B cell (primary cell): ENCODE measurements at regions not wholly inside any gene's neighbourhood (a gene's known extent, or its start where the extent isn't known, plus 50 kb on each side); places are given as distances from the start of the nearest gene placed in this dataset.

Experiments
- ATAC-seq: fragments of 200-7000 bp; cut with Tn5 transposase; one replicate; pipeline ENCODE4 v1.10.0; 2021; ENCODE audit warnings: low read depth, mild to moderate bottlenecking, moderate number of reproducible peaks, moderate library complexity
- CTCF ChIA-PET: fragments of 350-600 bp; sonication (Branson Sonifier 250); formaldehyde crosslinking; loops from one replicate; lab custom pipeline; 2021; ENCODE audit warnings: antibody characterized with exemption, inconsistent platforms; lab: Charles Lee
- POLR2A ChIA-PET: fragments of 350-600 bp; sonication (Branson Sonifier 250); formaldehyde crosslinking; loops from one replicate; lab custom pipeline; 2021; ENCODE audit warnings: antibody characterized with exemption; lab: Charles Lee
- DNase-seq: peaks from one replicate; pipeline ENCODE4 v3.0.0; 2013
- H2AFZ ChIP-seq: 2 replicates; pipeline ENCODE4 v1.6.1; 2012; ENCODE audit warnings: mild to moderate bottlenecking, low read depth, low read length; ENCODE audit not compliant: insufficient read depth, poor library complexity, severe bottlenecking
- H3K27ac ChIP-seq, 2 donors: 1 replicate in 1 of 2; 2 replicates in 1 of 2; pipeline ENCODE4 v1.5.1; 2012 to 2013; ENCODE audit warnings: low read length in 2 of 2, mild to moderate bottlenecking in 2 of 2, moderate library complexity in 1 of 2
- H3K27me3 ChIP-seq, 4 experiments: fragments of 200-600 bp in 1 of 4; sonication (generic) in 1 of 4; replicated peaks in 1 of 4; 1 replicate in 2 of 4; 2 replicates in 2 of 4; pipeline versions ENCODE4 v1.6.1 to v1.7.0; 2013 to 2016; ENCODE audit warnings: low read length in 3 of 4, mild to moderate bottlenecking in 2 of 4, mixed read lengths in 1 of 4, moderate library complexity in 1 of 4; ENCODE audit not compliant: insufficient read depth in 4 of 4, control insufficient read depth in 3 of 4; ENCODE audit errors: control extremely low read depth in 1 of 4
- H3K36me3 ChIP-seq, 2 experiments: replicated peaks in 1 of 2; 1 replicate in 1 of 2; 2 replicates in 1 of 2; pipeline versions ENCODE4 v1.6.1 to v1.7.1; 2013; ENCODE audit warnings: low read length in 1 of 2; ENCODE audit not compliant: insufficient read depth in 2 of 2, control insufficient read depth in 1 of 2; ENCODE audit errors: control extremely low read depth in 1 of 2, extremely low read depth in 1 of 2
- H3K4me1 ChIP-seq, 2 donors: fragments of 200-600 bp in 1 of 2; sonication (generic) in 1 of 2; 1 replicate in 1 of 2; 2 replicates in 1 of 2; pipeline versions ENCODE4 v1.5.1 to v1.6.1; 2013 to 2017; ENCODE audit warnings: low read length in 2 of 2; ENCODE audit not compliant: control insufficient read depth in 2 of 2, insufficient read depth in 2 of 2
- H3K4me2 ChIP-seq: replicated peaks from 2 replicates; pipeline ENCODE3; 2012; ENCODE audit warnings: mild to moderate bottlenecking, low read depth, low read length; ENCODE audit not compliant: poor library complexity, severe bottlenecking
- H3K4me3 ChIP-seq, 5 experiments: fragments of 200-600 bp in 1 of 5; sonication (generic) in 1 of 5; 1 replicate in 3 of 5; 2 replicates in 2 of 5; pipeline versions ENCODE4 v1.5.1 to v1.7.0; 2011 to 2016; ENCODE audit warnings: low read length in 4 of 5, mild to moderate bottlenecking in 4 of 5, low read depth in 2 of 5, control low read depth in 1 of 5, moderate library complexity in 1 of 5; ENCODE audit not compliant: insufficient read depth in 1 of 5; ENCODE audit errors: control extremely low read depth in 1 of 5, extremely low read depth in 1 of 5
- H3K79me2 ChIP-seq: fragments of 200-600 bp; sonication (generic); one replicate; pipeline ENCODE4 v1.6.0; 2016; ENCODE audit warnings: low read length; ENCODE audit not compliant: control insufficient read depth, insufficient read depth
- H3K9ac ChIP-seq: fragments of 200-600 bp; sonication (generic); 2 replicates; pipeline ENCODE4 v1.6.1; 2017; ENCODE audit warnings: mild to moderate bottlenecking, low read length, moderate library complexity
- H3K9me3 ChIP-seq, 3 donors: one replicate each; pipeline versions ENCODE4 v1.6.1 to v1.7.1; 2013; ENCODE audit warnings: low read length in 2 of 3; ENCODE audit not compliant: control insufficient read depth in 2 of 3, insufficient read depth in 1 of 3; ENCODE audit errors: control extremely low read depth in 1 of 3
- H4K20me1 ChIP-seq: 2 replicates; pipeline ENCODE4 v1.6.0; 2012; ENCODE audit warnings: mild to moderate bottlenecking, low read length; ENCODE audit not compliant: insufficient read depth, control insufficient read depth, poor library complexity, severe bottlenecking
- H3K27ac Mint-ChIP-seq: one replicate; pipeline ENCODE4 v1.8.0; 2021; ENCODE audit warnings: mixed read lengths
- H3K27me3 Mint-ChIP-seq: one replicate; pipeline ENCODE4 v1.8.0; 2021; ENCODE audit warnings: mixed read lengths
- H3K4me1 Mint-ChIP-seq: one replicate; pipeline ENCODE4 v1.8.0; 2021; ENCODE audit warnings: mixed read lengths
- H3K4me3 Mint-ChIP-seq: one replicate; pipeline ENCODE4 v1.8.0; 2021; ENCODE audit warnings: mixed read lengths
- H3K9me3 Mint-ChIP-seq: one replicate; pipeline ENCODE4 v1.8.0; 2022; ENCODE audit warnings: mixed read lengths; ENCODE audit not compliant: insufficient read depth
- CTCF ChIP-seq: fragments of 200-600 bp; IDR thresholded peaks from one replicate; pipeline ENCODE4 v1.8.0; 2022; ENCODE audit warnings: antibody characterized with exemption, mild to moderate bottlenecking
- EZH2 ChIP-seq: IDR thresholded peaks from 2 replicates; pipeline ENCODE4 v1.6.1; 2012; ENCODE audit warnings: borderline replicate concordance, low read depth, mild to moderate bottlenecking, moderate library complexity, low read length; ENCODE audit not compliant: insufficient read depth, poor library complexity, severe bottlenecking
- WGBS: methylation state at CpG from one replicate; pipeline ENCODE4 v1.1.5; 2013; ENCODE audit warnings: missing lambda C conversion rate; ENCODE audit not compliant: insufficient coverage; 5-methylcytosine and 5-hydroxymethylcytosine counted together
- intact Hi-C: fragments of 100-400 bp; cut with micrococcal nuclease; formaldehyde crosslinking; loops from one replicate; pipeline ENCODE4 v1.10.0; 2022

- Histone ChIP-seq H3K4me3 (no peak overlapping the region), H4K20me1 (no peaks in the 10 kb centered on the region), H3K36me3 (no peaks in the 10 kb centered on the region), H3K79me2 (no peaks in the 10 kb centered on the region), H3K27me3 (no peaks in the 10 kb centered on the region), H3K4me2 (no peak overlapping the region), H3K9ac (no peak overlapping the region), H3K4me1 (no peaks in the 10 kb centered on the region), H3K27ac (no peak overlapping the region), H3K9me3 (no peaks in the 10 kb centered on the region), H2AFZ (no peak overlapping the region)
- no peaks in the 10 kb centered on the region for H3K27me3 Mint-ChIP-seq
- ChIA-PET POLR2A (no interaction called here), CTCF (no interaction called here)
- 100% methylated on average over 1 of the region's 4 CpGs for WGBS
- H3K4me1 Mint-ChIP-seq = no peaks in the 10 kb centered on the region
- no peak for DNase-seq
- H3K9me3 Mint-ChIP-seq = no peaks in the 10 kb centered on the region
- no peak overlapping the region for H3K4me3 Mint-ChIP-seq
- intact Hi-C loops = no loop called here
- no peak overlapping the region for H3K27ac Mint-ChIP-seq
- no peak for ATAC-seq
- TF ChIP-seq CTCF (no peak), EZH2 (no peak)
These were observed 1482.8 kb downstream of the EFNB2 start for GRCh38 chr13:105052711-105053110.

GRCh38 chr13:105050686-105051085 is 1484.8 kb downstream of the EFNB2 start:
- DNase-seq = no peak

More at GRCh38 chr13:105050686-105051085, 1484.8 kb downstream of the EFNB2 start:
- intact Hi-C loops = no loop called here
- 86% methylated on average over 3 of the region's 4 CpGs for WGBS
- no peak overlapping the region for H3K27ac Mint-ChIP-seq
- H4K20me1 ChIP-seq = no peaks in the 10 kb centered on the region
- H3K36me3 ChIP-seq = no peaks in the 10 kb centered on the region
- no peaks in the 10 kb centered on the region for H3K79me2 ChIP-seq
- H3K4me1 Mint-ChIP-seq = no peaks in the 10 kb centered on the region
- H3K4me2 ChIP-seq = no peak overlapping the region
- no peaks in the 10 kb centered on the region for H3K9me3 ChIP-seq
- no peaks in the 10 kb centered on the region for H3K27me3 Mint-ChIP-seq
- H3K9me3 Mint-ChIP-seq = no peaks in the 10 kb centered on the region
- ChIA-PET CTCF (no interaction called here), POLR2A (no interaction called here)
- H3K4me3 ChIP-seq = no peak overlapping the region
- H3K4me3 Mint-ChIP-seq = no peak overlapping the region
- no peaks in the 10 kb centered on the region for H3K27me3 ChIP-seq
- TF ChIP-seq EZH2 = no peak
- no peak for ATAC-seq
- H3K9ac ChIP-seq = no peak overlapping the region
- no peak overlapping the region for H2AFZ ChIP-seq
- H3K27ac ChIP-seq = no peak overlapping the region
- H3K4me1 ChIP-seq = no peaks in the 10 kb centered on the region
